ENCODE measurements at regions not wholly inside any gene's neighbourhood (a gene's known extent, or its start where the extent isn't known, plus 50 kb on each side); places are given as distances from the start of the nearest gene placed in this dataset.

GRCh38 chr17:65394811-65395472 lies 166.5 kb downstream of the AXIN2 start:
- DNase-seq (ENCODE audit: extremely low read depth in 1 of 4, low spot score in 3 of 4) (no peak), ATAC-seq (no peak), FAIRE-seq (no peak)
- Histone ChIP-seq H3K9me1 (ENCODE audit: control insufficient read depth, insufficient read depth, low read length) (no peaks in the 10 kb centered on the region), H4K20me1 (replicated peaks; ENCODE audit: control insufficient read depth, insufficient read depth, low read length) (no peaks in the 10 kb centered on the region), H3K9me3 (replicated peaks; ENCODE audit: control insufficient read depth, insufficient read depth, low read depth, low read length) (no peaks in the 10 kb centered on the region), H3K27ac (ENCODE audit: extremely low read depth, low read depth, low read length) (no peak overlapping the region), H3K4me1 (replicated peaks in 1 of 2; ENCODE audit: control insufficient read depth in 2 of 2, insufficient read depth in 2 of 2, low read length in 2 of 2) (no peaks in the 10 kb centered on the region), H3K9ac (ENCODE audit: insufficient read depth in 1 of 2, low read depth in 2 of 2, low read length in 2 of 2) (no peak overlapping the region), H3K27me3 (ENCODE audit: control insufficient read depth in 2 of 2, insufficient read depth in 2 of 2, low read length in 2 of 2) (no peaks in the 10 kb centered on the region), H3K4me3 (no peak overlapping the region), H3K4me2 (ENCODE audit: insufficient read depth, low read length) (no peak overlapping the region), H3K79me2 (ENCODE audit: control insufficient read depth, insufficient read depth, low read length) (no peaks in the 10 kb centered on the region), H3K36me3 (ENCODE audit: control insufficient read depth, insufficient read depth, low read length) (no peaks in the 10 kb centered on the region), H2AFZ (ENCODE audit: low read depth, low read length) (no peak overlapping the region)
- ChIA-PET CTCF (ENCODE audit: low intra/inter-chr PET ratio) (no interaction called here), POLR2A (interaction anchor here (0.6 to 0.8 kb wide), 3 partner anchors 11 to 1550 kb away, joined by 3 read pairs; no protein-coding TSS in a partner anchor)
- intact Hi-C loops (cut with micrococcal nuclease): no loop called here
- TF ChIP-seq ZNF184 (CRISPR knock-in tag; IDR thresholded peaks at IDR 0.05) (no peak), SAFB2 (IDR thresholded peaks at IDR 0.05; ENCODE audit: borderline replicate concordance, low read depth, low read length, severe bottlenecking) (no peak), HDAC8 (tag; IDR thresholded peaks at IDR 0.05) (no peak), EZH2 (IDR thresholded peaks at IDR 0.05; ENCODE audit: borderline replicate concordance, low read depth, low read length) (no peak)
- in situ Hi-C loops (cut with MboI): no loop called here
- 0% methylated on average over 3 of the region's 3 CpGs for WGBS (ENCODE audit: insufficient coverage, low coverage, missing lambda C conversion rate)
- no TSS peak for BruUV-seq (replicated peaks)

- DNase-seq (ENCODE audit: extremely low read depth in 1 of 4, low spot score in 3 of 4): no peak
- in situ Hi-C loops (cut with MboI): no loop called here
- FAIRE-seq: no peak
- ATAC-seq: no peak
- TF ChIP-seq TRIM24 (IDR thresholded peaks at IDR 0.05): no peak
- no peak for TF ChIP-seq EGR1 (conservative IDR thresholded peaks at IDR 0.05)
- Histone ChIP-seq H3K27ac (ENCODE audit: extremely low read depth, low read depth, low read length) (no peak overlapping the region), H3K27me3 (ENCODE audit: control insufficient read depth in 2 of 2, insufficient read depth in 2 of 2, low read length in 2 of 2) (no peaks in the 10 kb centered on the region), H3K9me3 (replicated peaks; ENCODE audit: control insufficient read depth, insufficient read depth, low read depth, low read length) (no peaks in the 10 kb centered on the region), H3K4me1 (replicated peaks in 1 of 2; ENCODE audit: control insufficient read depth in 2 of 2, insufficient read depth in 2 of 2, low read length in 2 of 2) (no peaks in the 10 kb centered on the region), H4K20me1 (replicated peaks; ENCODE audit: control insufficient read depth, insufficient read depth, low read length) (no peaks in the 10 kb centered on the region), H3K9me1 (ENCODE audit: control insufficient read depth, insufficient read depth, low read length) (no peaks in the 10 kb centered on the region), H3K9ac (ENCODE audit: insufficient read depth in 1 of 2, low read depth in 2 of 2, low read length in 2 of 2) (no peak overlapping the region), H3K4me3 (no peak overlapping the region), H3K36me3 (ENCODE audit: control insufficient read depth, insufficient read depth, low read length) (no peaks in the 10 kb centered on the region), H3K4me2 (ENCODE audit: insufficient read depth, low read length) (no peak overlapping the region), H2AFZ (ENCODE audit: low read depth, low read length) (no peak overlapping the region), H3K79me2 (ENCODE audit: control insufficient read depth, insufficient read depth, low read length) (no peaks in the 10 kb centered on the region)
- ChIA-PET POLR2A (no interaction called here), CTCF (ENCODE audit: low intra/inter-chr PET ratio) (no interaction called here)
- BruUV-seq (replicated peaks): no TSS peak
- 0% methylated on average over 4 of the region's 4 CpGs for WGBS (ENCODE audit: insufficient coverage, low coverage, missing lambda C conversion rate)
- intact Hi-C loops (cut with micrococcal nuclease): no loop called here
Observed at GRCh38 chr17:65393514-65393913, 167.9 kb downstream of the AXIN2 start.
